CD4-positive, alpha-beta T cell (primary cell): ENCODE measurements at regions not wholly inside any gene's neighbourhood (a gene's known extent, or its start where the extent isn't known, plus 50 kb on each side); places are given as distances from the start of the nearest gene placed in this dataset.

Source experiments
- ATAC-seq: fragments of 200-7000 bp; cut with Tn5 transposase; one replicate; pipeline ENCODE4 v1.10.0; 2022; ENCODE audit warnings: mild to moderate bottlenecking; ENCODE audit not compliant: poor library complexity
- CTCF ChIA-PET: fragments of 350-600 bp; sonication (Branson Sonifier 250); formaldehyde crosslinking; loops from one replicate; lab custom pipeline; 2021; ENCODE audit warnings: antibody characterized with exemption, inconsistent platforms; lab: Charles Lee
- POLR2A ChIA-PET: fragments of 350-600 bp; sonication (Branson Sonifier 250); formaldehyde crosslinking; loops from one replicate; lab custom pipeline; 2021; ENCODE audit warnings: antibody characterized with exemption, inconsistent platforms; lab: Charles Lee
- DNase-seq, 14 experiments: peaks; one replicate each; pipeline ENCODE4 v3.0.0-alpha.2; 2013 to 2020; ENCODE audit warnings: mixed read lengths in 2 of 14
- H3K27ac ChIP-seq, 2 donors: one replicate each; pipeline versions ENCODE4 v1.5.1 to v1.7.0; 2013; ENCODE audit warnings: low read length in 2 of 2, low read depth in 1 of 2, mild to moderate bottlenecking in 1 of 2
- H3K27me3 ChIP-seq, 2 experiments: 1 replicate in 1 of 2; 2 replicates in 1 of 2; pipeline versions ENCODE4 v1.6.1 to v1.7.0; 2013; ENCODE audit warnings: low read length in 2 of 2, control low read depth in 1 of 2, mild to moderate bottlenecking in 1 of 2, moderate library complexity in 1 of 2; ENCODE audit not compliant: insufficient read depth in 2 of 2, control insufficient read depth in 1 of 2
- H3K36me3 ChIP-seq: one replicate; pipeline ENCODE4 v1.6.1; 2013; ENCODE audit warnings: low read length, control low read depth; ENCODE audit not compliant: insufficient read depth
- H3K4me1 ChIP-seq: one replicate; pipeline ENCODE4 v1.6.1; 2013; ENCODE audit warnings: low read length, control low read depth; ENCODE audit not compliant: insufficient read depth
- H3K4me3 ChIP-seq: one replicate; pipeline ENCODE4 v1.5.1; 2013; ENCODE audit warnings: mild to moderate bottlenecking, low read length, moderate library complexity
- H3K9me3 ChIP-seq, 2 experiments: 1 replicate in 1 of 2; 2 replicates in 1 of 2; pipeline versions ENCODE4 v1.6.1 to v1.7.0; 2013; ENCODE audit warnings: low read length in 2 of 2, mild to moderate bottlenecking in 2 of 2, control low read depth in 1 of 2, moderate library complexity in 1 of 2; ENCODE audit not compliant: control insufficient read depth in 1 of 2, insufficient read depth in 1 of 2
- H3K27ac Mint-ChIP-seq: one replicate; pipeline ENCODE4 v1.8.0; 2020; ENCODE audit warnings: mixed read lengths
- H3K27me3 Mint-ChIP-seq: one replicate; pipeline ENCODE4 v1.8.0; 2021; ENCODE audit warnings: mixed read lengths
- H3K36me3 Mint-ChIP-seq: one replicate; pipeline ENCODE4 v1.8.0; 2021; ENCODE audit warnings: low read depth, mixed read lengths
- H3K4me1 Mint-ChIP-seq: one replicate; pipeline ENCODE4 v1.8.0; 2021; ENCODE audit warnings: low read depth, mixed read lengths
- H3K4me3 Mint-ChIP-seq: one replicate; pipeline ENCODE4 v1.8.0; 2020; ENCODE audit warnings: mild to moderate bottlenecking, mixed read lengths
- H3K9me3 Mint-ChIP-seq: one replicate; pipeline ENCODE4 v1.8.0; 2020; ENCODE audit warnings: mixed read lengths
- intact Hi-C, 2 experiments: fragments of 100-400 bp; cut with DNase I in 1 of 2; cut with micrococcal nuclease in 1 of 2; formaldehyde crosslinking; loops; one replicate each; pipeline versions ENCODE4 v1.15.1 to v1.9.0; 2023 to 2025; cut with DNase I, micrococcal nuclease
- TF ChIP-seq, protein P1 (sequence below): fragments of 200-600 bp; IDR thresholded peaks from one replicate; pipeline ENCODE4 v1.8.0; 2022; ENCODE audit warnings: antibody characterized with exemption, mild to moderate bottlenecking

DNA sequence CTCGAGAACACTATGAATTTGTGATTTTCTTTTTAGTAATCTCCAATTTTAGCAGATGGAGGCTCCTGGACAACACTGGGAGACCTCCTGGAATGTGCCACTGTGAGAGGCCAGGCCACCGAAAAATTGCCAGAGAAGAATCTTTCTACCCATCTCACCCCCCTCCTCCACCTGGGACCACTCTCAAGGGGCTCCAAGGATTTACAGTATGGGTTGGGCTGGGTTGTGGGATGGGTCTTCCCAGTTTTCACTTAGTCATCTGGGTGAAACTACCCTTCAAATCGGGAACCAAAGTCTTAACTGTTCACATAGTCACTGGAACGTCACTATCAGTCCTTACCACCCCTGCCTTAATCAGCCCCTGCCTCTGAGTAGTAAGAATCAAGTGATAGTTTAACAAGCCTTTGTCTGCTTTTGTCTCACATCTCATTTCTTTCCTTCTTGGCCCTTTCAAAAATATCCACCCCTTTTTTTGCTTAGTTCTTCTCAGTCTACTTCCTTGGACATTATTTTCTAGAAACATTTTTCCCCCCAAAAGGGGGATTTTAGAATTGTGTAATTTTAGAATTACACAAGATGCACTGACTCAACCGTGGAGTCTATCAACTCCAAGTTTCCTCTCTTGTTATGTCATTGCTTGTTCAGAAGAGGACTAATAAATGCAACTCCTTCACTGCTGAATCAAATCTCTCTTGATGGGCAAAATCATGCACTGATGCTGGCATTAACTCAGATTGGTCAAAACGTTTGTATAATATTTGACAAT is 148.2 kb upstream of the MOCS1 start:
- Mint-ChIP-seq H3K9me3 (no peaks in the 10 kb centered on the region), H3K36me3 (no peaks in the 10 kb centered on the region), H3K4me1 (no peaks in the 10 kb centered on the region), H3K27ac (no peak overlapping the region), H3K4me3 (no peak overlapping the region), H3K27me3 (peaks cover 24% of the 10 kb centered on the region)
- TF ChIP-seq, protein P1, sequence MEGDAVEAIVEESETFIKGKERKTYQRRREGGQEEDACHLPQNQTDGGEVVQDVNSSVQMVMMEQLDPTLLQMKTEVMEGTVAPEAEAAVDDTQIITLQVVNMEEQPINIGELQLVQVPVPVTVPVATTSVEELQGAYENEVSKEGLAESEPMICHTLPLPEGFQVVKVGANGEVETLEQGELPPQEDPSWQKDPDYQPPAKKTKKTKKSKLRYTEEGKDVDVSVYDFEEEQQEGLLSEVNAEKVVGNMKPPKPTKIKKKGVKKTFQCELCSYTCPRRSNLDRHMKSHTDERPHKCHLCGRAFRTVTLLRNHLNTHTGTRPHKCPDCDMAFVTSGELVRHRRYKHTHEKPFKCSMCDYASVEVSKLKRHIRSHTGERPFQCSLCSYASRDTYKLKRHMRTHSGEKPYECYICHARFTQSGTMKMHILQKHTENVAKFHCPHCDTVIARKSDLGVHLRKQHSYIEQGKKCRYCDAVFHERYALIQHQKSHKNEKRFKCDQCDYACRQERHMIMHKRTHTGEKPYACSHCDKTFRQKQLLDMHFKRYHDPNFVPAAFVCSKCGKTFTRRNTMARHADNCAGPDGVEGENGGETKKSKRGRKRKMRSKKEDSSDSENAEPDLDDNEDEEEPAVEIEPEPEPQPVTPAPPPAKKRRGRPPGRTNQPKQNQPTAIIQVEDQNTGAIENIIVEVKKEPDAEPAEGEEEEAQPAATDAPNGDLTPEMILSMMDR, result no peak
- ChIA-PET CTCF (no interaction called here), POLR2A (no interaction called here)
- H3K4me3 ChIP-seq, result no peak overlapping the region
- H3K36me3 ChIP-seq, result no peaks in the 10 kb centered on the region
- no peaks in the 10 kb centered on the region for H3K9me3 ChIP-seq
- DNase-seq, result no peak
- H3K27me3 ChIP-seq, result no peaks in the 10 kb centered on the region
- H3K4me1 ChIP-seq, result no peaks in the 10 kb centered on the region
- intact Hi-C loops, result no loop called here
- no peak for ATAC-seq
- H3K27ac ChIP-seq, result no peak overlapping the region

DNA sequence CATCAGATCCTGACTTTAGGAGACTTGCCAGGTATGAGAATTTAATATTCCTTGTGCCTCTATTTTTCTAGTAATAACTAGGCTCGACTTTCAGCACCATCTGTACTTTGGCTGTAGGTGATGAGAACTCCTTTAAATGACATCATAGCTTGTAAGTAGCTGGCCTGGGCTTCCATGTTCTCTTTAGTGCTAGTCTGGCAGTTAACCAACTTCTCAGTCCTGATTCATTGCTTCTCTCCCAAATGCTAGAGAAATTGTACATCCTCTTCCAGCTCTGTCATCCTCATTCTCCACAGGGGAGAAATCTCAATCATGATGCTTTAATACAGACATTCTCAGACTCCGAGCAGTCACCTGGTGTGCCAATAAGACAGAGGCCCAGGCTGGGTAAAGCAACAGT is 143.5 kb upstream of the MOCS1 start:
- no peaks in the 10 kb centered on the region for H3K4me1 ChIP-seq
- no peaks in the 10 kb centered on the region for H3K36me3 ChIP-seq
- ChIA-PET POLR2A (no interaction called here), CTCF (no interaction called here)
- TF ChIP-seq, protein P1, result no peak
- Mint-ChIP-seq H3K4me1 (no peaks in the 10 kb centered on the region), H3K4me3 (no peak overlapping the region), H3K27me3 (peaks cover 52% of the 10 kb centered on the region), H3K36me3 (no peaks in the 10 kb centered on the region), H3K27ac (no peak overlapping the region), H3K9me3 (no peaks in the 10 kb centered on the region)
- no peaks in the 10 kb centered on the region for H3K9me3 ChIP-seq
- H3K27me3 ChIP-seq, result peaks cover 0 to 4% of the 10 kb centered on the region in 2 experiments
- ATAC-seq (no peak), DNase-seq (no peak)
- no peak overlapping the region for H3K27ac ChIP-seq
- H3K4me3 ChIP-seq, result no peak overlapping the region
- intact Hi-C loops, result no loop called here

DNA sequence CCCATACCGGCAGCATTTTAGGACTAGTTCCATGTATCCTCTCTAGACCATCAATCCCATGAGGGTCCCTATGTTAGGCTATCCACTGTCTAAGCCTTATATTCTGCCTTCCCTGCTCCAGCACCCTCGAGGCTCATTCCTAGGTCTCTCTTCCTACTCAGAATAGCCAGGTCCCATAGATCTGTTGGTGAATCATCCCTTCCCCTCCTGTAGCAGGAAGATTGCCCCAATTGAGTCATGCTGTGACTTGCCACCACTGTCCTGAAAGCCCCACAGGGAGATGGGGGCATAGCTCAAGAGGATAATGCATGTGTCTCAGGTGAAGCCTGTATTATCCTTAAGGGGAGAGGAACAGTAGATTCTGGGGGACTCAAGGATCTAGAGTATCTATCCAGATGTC is 143.1 kb upstream of the MOCS1 start:
- Histone ChIP-seq H3K4me3 (no peak overlapping the region), H3K27ac (no peak overlapping the region), H3K9me3 (no peaks in the 10 kb centered on the region), H3K27me3 (peaks cover 0 to 4% of the 10 kb centered on the region in 2 experiments), H3K36me3 (no peaks in the 10 kb centered on the region), H3K4me1 (no peaks in the 10 kb centered on the region)
- H3K36me3 Mint-ChIP-seq, result no peaks in the 10 kb centered on the region
- POLR2A ChIA-PET, result no interaction called here
- TF ChIP-seq, protein P1, result no peak
- H3K27me3 Mint-ChIP-seq, result peaks cover 56% of the 10 kb centered on the region
- no peaks in the 10 kb centered on the region for H3K9me3 Mint-ChIP-seq
- no peak overlapping the region for H3K27ac Mint-ChIP-seq
- CTCF ChIA-PET, result no interaction called here
- ATAC-seq (no peak), DNase-seq (no peak)
- H3K4me1 Mint-ChIP-seq, result no peaks in the 10 kb centered on the region
- intact Hi-C loops, result no loop called here
- no peak overlapping the region for H3K4me3 Mint-ChIP-seq
